ENCODE measurements at regions not wholly inside any gene's neighbourhood (a gene's known extent, or its start where the extent isn't known, plus 50 kb on each side); places are given as distances from the start of the nearest gene placed in this dataset.

- no peak for TF ChIP-seq MXI1 (IDR thresholded peaks at IDR 0.05; ENCODE audit: borderline replicate concordance, low read depth, low read length)
- no peak for TF ChIP-seq USF2 (IDR thresholded peaks at IDR 0.05; ENCODE audit: low read depth, low read length)
- no peak for TF ChIP-seq BHLHE40 (IDR thresholded peaks at IDR 0.05; ENCODE audit: low read depth, low read length)
- TF ChIP-seq NFE2L2 (IDR thresholded peaks at IDR 0.05; ENCODE audit: low read depth, low read length) = no peak
- TF ChIP-seq MAFK (IDR thresholded peaks at IDR 0.05; ENCODE audit: low read depth, low read length) = no peak
- TF ChIP-seq RCOR1 (IDR thresholded peaks at IDR 0.05; ENCODE audit: insufficient replicate concordance, low read length) = no peak
- TF ChIP-seq SMC3 (IDR thresholded peaks at IDR 0.05; ENCODE audit: low read depth, low read length) = no peak
- no peak for TF ChIP-seq RFX5 (IDR thresholded peaks at IDR 0.05; ENCODE audit: low read depth, low read length)
- TF ChIP-seq CTCF (conservative IDR thresholded peaks at IDR 0.05; ENCODE audit: low read depth, low read length) = no peak
- TF ChIP-seq MAZ (IDR thresholded peaks at IDR 0.05; ENCODE audit: borderline replicate concordance, low read depth, low read length) = no peak
- TF ChIP-seq POLR2A (IDR thresholded peaks at IDR 0.05; ENCODE audit: low read depth, low read length) = no peak
- TF ChIP-seq CHD1 (IDR thresholded peaks at IDR 0.05; ENCODE audit: low read depth, low read length) = no peak
- TF ChIP-seq FOS (IDR thresholded peaks at IDR 0.05; ENCODE audit: low read depth, low read length) = no peak
- TF ChIP-seq ELK1 (IDR thresholded peaks at IDR 0.05; ENCODE audit: borderline replicate concordance, low read depth, low read length) = no peak
- Histone ChIP-seq H3K4me2 (ENCODE audit: low read depth, low read length) (no peak overlapping the region), H3K9me3 (ENCODE audit: control insufficient read depth, insufficient read depth, low read length) (peaks cover 14% of the 10 kb centered on the region), H3K79me1 (ENCODE audit: low read depth in 1 of 2, low read length in 2 of 2) (no peaks in the 10 kb centered on the region), H2BK5ac (ENCODE audit: low read depth, low read length, poor library complexity, severe bottlenecking) (no peak overlapping the region), H2BK15ac (ENCODE audit: low read depth, low read length) (no peak overlapping the region), H3K9ac (ENCODE audit: low read depth, low read length) (no peak overlapping the region), H2BK120ac (ENCODE audit: low read depth, low read length) (no peak overlapping the region), H2BK20ac (ENCODE audit: low read depth, low read length) (no peak overlapping the region), H2AK9ac (replicated peaks; ENCODE audit: low read depth, low read length, poor library complexity) (no peak overlapping the region), H3K23ac (ENCODE audit: low read depth, low read length) (no peak overlapping the region), H2AK5ac (ENCODE audit: low read depth, low read length) (no peak overlapping the region), H3K27me3 (ENCODE audit: control insufficient read depth, insufficient read depth, low read length) (no peaks in the 10 kb centered on the region), H3K56ac (ENCODE audit: extremely low read depth, insufficient read depth, low read length) (no peak overlapping the region), H2AFZ (replicated peaks; ENCODE audit: low read length, poor library complexity) (no peak overlapping the region), H3K4ac (ENCODE audit: low read depth, low read length) (no peak overlapping the region), H3K36me3 (ENCODE audit: control insufficient read depth, insufficient read depth, low read length) (no peaks in the 10 kb centered on the region), H3K4me3 (ENCODE audit: insufficient read depth, low read depth, low read length) (no peak overlapping the region), H4K8ac (ENCODE audit: low read depth in 2 of 2, low read length in 2 of 2) (no peak overlapping the region), H4K20me1 (ENCODE audit: insufficient read depth, low read length) (no peaks in the 10 kb centered on the region), H3K27ac (ENCODE audit: insufficient read depth, low read length) (no peak overlapping the region), H3K4me1 (ENCODE audit: control insufficient read depth, insufficient read depth, low read length) (no peaks in the 10 kb centered on the region), H3K9me1 (ENCODE audit: insufficient read depth, low read length) (no peaks in the 10 kb centered on the region), H4K5ac (ENCODE audit: low read depth, low read length) (no peak overlapping the region), H4K91ac (ENCODE audit: insufficient read depth, low read depth, low read length) (no peak overlapping the region), H3K14ac (replicated peaks; ENCODE audit: low read depth, low read length) (no peak overlapping the region), H3K18ac (ENCODE audit: low read depth, low read length) (no peak overlapping the region)
- in situ Hi-C loops (cut with MboI; ENCODE audit: low sequenced_read_pairs) (no loop called here), intact Hi-C loops (cut with micrococcal nuclease) (no loop called here), dilution Hi-C loops (cut with HindIII; ENCODE audit: low sequenced_read_pairs, unreplicated experiment) (no loop called here)
- DNase-seq (no peak), ATAC-seq (ENCODE audit: low read depth) (no peak)
- no TSS peak for BruUV-seq (replicated peaks)
- ChIA-PET POLR2A (ENCODE audit: unreplicated experiment) (no interaction called here), CTCF (no interaction called here)
- no CpG with 5 or more reads among the region's 5 CpGs for WGBS, 2 experiments (ENCODE audit: extremely low coverage in 2 of 2, insufficient read length in 1 of 2)
These were observed 538.2 kb upstream of the DPP6 start for GRCh38 chr7:153514032-153514431.
